ENCODE measurements at regions not wholly inside any gene's neighbourhood (a gene's known extent, or its start where the extent isn't known, plus 50 kb on each side); places are given as distances from the start of the nearest gene placed in this dataset.

DNA sequence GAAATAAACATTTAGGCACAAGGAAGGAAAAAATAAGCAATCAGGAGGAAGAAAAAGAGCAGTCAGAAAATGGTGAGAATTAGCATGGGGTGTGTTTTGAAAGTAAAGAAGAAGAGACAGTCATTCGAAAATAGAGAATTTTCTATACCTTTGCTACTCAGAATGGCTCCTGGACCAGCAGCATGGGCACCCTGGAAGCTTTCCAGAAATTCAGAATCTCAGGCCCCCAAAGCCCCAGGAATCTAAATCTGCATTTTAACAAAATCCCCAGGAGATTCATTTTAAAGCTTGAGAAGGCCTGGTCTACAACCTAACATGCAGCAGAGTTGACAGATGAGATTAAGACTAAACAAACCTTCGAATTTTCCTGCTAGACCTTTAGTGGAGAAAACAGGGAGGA is 131.2 kb upstream of the HDAC9 start:
- DNase-seq (ENCODE audit: low read depth): no peak

- no peak for DNase-seq (ENCODE audit: low read depth)
Observed at GRCh38 chr7:18366394-18366793, 129.2 kb upstream of the HDAC9 start.

DNA sequence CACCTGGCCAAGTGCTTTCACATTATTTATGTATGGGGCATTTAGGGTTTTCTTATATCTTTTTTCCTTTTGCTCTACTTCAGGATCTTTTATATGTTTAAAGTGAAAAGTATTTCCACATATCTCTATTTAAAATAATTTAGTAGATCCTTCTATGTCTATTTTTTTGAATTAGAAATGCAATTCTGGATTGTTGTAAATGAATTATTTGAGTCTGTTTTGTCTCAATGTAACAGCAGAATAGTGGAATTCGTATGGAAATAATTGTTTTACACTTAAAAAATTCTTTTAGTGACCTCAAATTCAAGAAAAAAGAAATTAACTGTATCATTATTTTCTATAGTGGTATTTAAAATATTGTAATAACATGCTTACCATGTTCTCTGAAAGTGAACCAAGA is 126.5 kb upstream of the HDAC9 start:
- DNase-seq (ENCODE audit: low read depth): no peak

GRCh38 chr7:18370633-18371032 is 124.9 kb upstream of the HDAC9 start:
- DNase-seq (ENCODE audit: low read depth): no peak

- DNase-seq (ENCODE audit: low read depth): no peak
Observed at GRCh38 chr7:18378989-18379605, 116.5 kb upstream of the HDAC9 start.

DNA sequence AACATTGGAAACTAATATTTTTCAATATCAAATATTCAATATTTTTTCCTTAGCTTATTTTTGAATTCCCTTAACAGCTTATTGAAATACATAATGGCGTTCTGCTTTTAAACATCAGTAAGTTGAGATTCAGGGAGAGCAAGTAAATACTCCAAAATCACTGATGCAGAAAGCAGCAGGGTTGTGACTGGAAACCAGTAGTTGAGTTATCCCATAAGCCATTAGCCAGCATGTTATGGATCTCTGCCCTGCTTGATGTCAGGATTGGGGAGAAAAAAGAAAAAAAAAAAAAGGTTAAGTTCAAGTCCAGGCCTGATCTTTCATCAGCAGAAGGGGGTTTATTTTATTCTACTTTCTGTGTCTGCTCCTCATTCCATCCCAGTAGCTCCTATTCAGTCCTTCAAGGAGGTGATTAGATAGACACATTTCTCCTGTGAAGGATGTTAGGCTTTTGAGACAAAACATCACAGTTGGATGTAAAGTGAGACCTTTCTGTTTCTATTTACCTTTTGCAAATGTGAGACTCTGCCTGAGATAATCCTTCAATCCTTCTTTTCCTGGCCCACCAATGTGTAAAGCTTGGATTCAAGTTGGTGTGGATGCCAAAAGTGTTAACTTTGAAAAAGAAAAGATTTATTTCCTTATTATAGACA is 110.9 kb upstream of the HDAC9 start:
- no peak for DNase-seq (ENCODE audit: low read depth)

- DNase-seq (ENCODE audit: low read depth): no peak
Observed at GRCh38 chr7:18386607-18387006, 108.9 kb upstream of the HDAC9 start.

- DNase-seq (ENCODE audit: low read depth): no peak
Observed at GRCh38 chr7:18387191-18387735, 108.3 kb upstream of the HDAC9 start.

- no peak for DNase-seq (ENCODE audit: low read depth)
Observed at GRCh38 chr7:18390535-18390907, 105.0 kb upstream of the HDAC9 start.

DNA sequence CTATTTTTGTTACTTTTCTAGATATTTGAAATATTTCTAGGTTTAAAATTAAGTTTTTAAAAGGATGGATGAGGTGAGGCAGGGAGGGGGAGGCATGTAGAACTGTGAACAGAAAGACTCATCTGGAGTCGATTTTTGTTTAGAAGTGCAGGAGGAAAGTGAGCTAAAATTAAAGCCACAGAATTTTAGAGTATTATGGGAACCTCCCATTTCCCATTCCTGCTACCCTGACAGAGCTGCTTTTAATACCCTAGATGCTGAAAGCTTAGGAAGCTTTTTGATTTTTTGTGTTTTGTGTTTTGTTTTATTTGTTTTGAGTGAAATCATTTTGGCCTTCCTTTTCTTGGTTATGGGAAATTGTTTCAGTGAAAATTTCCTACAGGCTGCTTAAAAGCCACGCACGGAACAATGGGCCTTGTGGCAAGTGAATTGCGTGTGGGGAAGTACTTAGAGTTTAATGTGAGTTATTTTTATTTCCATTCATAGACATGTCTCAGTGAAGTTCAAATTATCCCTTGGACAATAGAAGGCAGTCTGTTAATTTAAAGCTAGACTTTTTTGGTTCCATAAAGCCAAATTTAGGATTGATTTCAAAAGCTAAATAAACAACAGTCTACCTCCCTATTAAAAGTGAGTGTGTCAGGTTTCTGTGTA is 102.0 kb upstream of the HDAC9 start:
- DNase-seq (ENCODE audit: low read depth): no peak

DNA sequence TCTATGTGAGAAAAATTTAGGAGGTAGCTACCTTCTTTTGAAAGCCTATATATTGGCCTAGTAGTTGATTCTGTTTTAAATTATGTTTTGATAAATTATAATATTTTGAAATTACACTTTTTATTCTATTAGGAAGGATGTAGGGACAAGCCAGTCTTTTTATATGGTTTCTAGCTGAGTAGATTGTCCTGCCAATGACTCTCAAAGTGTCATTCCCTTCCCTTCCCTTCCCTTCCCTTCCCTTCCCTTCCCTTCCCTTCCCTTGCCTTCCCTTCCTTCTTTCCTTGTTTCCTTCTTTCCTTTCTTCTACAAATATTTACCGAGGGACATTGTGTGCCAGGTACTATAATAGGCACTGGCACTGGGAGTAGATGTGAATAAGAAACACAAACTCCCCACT is 99.7 kb upstream of the HDAC9 start:
- DNase-seq (ENCODE audit: low read depth): no peak

DNA sequence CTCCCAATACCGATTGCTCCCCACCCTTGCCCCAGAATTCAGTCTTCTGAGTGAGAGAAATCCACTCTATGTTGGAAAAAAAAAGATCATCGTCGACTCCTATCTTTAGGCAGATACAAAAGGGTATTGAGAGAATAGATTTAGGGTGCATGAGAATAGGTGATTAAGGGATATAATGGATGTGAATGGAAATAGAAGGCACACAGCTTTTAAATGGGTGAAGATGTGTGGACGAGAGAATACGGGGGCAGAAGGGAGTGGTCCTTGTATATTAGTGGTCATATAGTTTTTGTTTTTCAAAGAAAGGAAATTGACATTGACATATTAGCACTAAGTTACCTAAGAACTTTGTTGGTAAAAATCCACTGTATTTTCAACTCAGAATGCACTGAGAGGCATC is 98.6 kb upstream of the HDAC9 start:
- no peak for DNase-seq (ENCODE audit: low read depth)

- DNase-seq (ENCODE audit: low read depth): no peak
Observed at GRCh38 chr7:18399436-18400235, 95.9 kb upstream of the HDAC9 start.

DNA sequence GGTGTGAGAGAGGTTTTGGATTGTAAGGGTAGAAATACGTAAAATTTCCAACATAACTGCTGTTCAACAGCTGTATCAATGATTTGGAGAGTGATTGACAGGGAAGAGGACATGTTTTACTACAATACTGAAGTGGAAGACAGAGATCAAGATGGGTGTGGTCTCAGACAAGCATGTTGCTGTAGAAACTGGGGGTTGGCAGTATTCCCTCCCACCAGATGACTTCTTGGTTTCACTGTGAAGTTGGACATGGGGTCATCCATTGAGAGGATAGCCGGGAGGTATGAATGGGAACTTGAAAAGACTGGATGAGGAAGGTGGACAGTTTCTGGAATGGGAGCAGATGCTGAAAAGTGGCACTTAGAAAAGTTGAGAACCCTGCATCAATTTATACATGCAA is 95.3 kb upstream of the HDAC9 start:
- DNase-seq (ENCODE audit: low read depth): no peak

- no peak for DNase-seq (ENCODE audit: low read depth)
Observed at GRCh38 chr7:18400726-18401125, 94.8 kb upstream of the HDAC9 start.

DNA sequence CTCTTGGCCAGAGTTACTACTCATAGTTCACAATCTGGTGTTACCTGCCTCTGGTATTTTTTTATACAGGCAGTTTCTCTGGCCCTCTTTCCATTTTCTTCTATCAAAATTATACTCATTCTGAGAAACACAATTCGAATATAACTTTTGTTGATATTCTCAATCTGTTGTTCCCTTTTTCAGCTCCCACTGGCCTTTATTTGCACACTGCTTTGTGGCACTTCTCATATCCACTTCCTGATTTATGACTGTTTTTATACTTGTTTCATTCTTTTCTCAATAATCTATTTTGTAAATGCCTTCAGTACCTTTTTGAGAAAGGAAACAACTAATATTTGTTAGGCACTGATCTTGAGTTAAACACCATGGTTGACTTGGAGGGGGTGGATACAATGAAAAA is 93.8 kb upstream of the HDAC9 start:
- no peak for DNase-seq (ENCODE audit: low read depth)

GRCh38 chr7:18402488-18403183 is 92.9 kb upstream of the HDAC9 start:
- DNase-seq (ENCODE audit: low read depth): no peak

DNA sequence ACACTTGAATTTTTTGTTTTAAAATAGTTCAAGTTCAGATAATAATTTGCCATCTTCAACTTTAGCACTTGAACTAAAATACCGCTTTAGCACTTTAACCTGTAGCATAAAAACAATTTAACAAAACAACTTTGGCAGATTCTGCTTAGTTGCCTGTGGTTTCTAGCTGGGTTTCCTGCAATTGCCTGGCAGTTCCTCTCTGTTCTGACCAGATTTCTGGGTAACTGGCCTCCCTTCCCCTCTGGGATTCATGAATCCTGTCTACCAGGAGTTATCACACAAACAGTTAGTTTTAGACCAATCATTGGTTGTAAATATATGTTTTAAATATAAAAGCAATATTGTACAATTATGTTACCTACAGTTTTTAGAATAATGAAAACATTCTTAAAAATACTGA is 89.8 kb upstream of the HDAC9 start:
- no peak for DNase-seq (ENCODE audit: low read depth)

- DNase-seq (ENCODE audit: low read depth): no peak
Observed at GRCh38 chr7:18407385-18407784, 88.2 kb upstream of the HDAC9 start.

- DNase-seq (ENCODE audit: low read depth): no peak
Observed at GRCh38 chr7:18408461-18408860, 87.1 kb upstream of the HDAC9 start.

- no peak for DNase-seq (ENCODE audit: low read depth)
Observed at GRCh38 chr7:18408868-18409267, 86.7 kb upstream of the HDAC9 start.

GRCh38 chr7:18413447-18413846 is 82.1 kb upstream of the HDAC9 start:
- DNase-seq (ENCODE audit: low read depth): no peak
